ENCODE measurements at regions not wholly inside any gene's neighbourhood (a gene's known extent, or its start where the extent isn't known, plus 50 kb on each side); places are given as distances from the start of the nearest gene placed in this dataset.

- DNase-seq: no peak
- Histone ChIP-seq H3K4me1 (no peaks in the 10 kb centered on the region), H3K36me3 (no peaks in the 10 kb centered on the region), H3K27ac (no peak overlapping the region), H3K27me3 (no peaks in the 10 kb centered on the region), H3K4me3 (no peak overlapping the region), H3K9me3 (peaks cover 0 to 2% (median 0%) of the 10 kb centered on the region in 4 donors)
- 79 to 81% methylated on average over 5 of the region's 5 CpGs for WGBS, 2 donors
- no peak for TF ChIP-seq POLR2A (IDR thresholded peaks at IDR 0.05)
- no peak for TF ChIP-seq POLR2AphosphoS5 (IDR thresholded peaks at IDR 0.05)
- no peak for TF ChIP-seq EP300 (IDR thresholded peaks at IDR 0.05)
- no peak for TF ChIP-seq CTCF (IDR thresholded peaks at IDR 0.05)
- intact Hi-C loops (cut with DNase I): no loop called here
Measured at GRCh38 chr1:222415441-222415840, 132.5 kb downstream of the HHIPL2 start.

- TF ChIP-seq EP300 (IDR thresholded peaks at IDR 0.05) (no peak), CTCF (IDR thresholded peaks at IDR 0.05) (no peak), POLR2A (IDR thresholded peaks at IDR 0.05) (no peak), POLR2AphosphoS5 (IDR thresholded peaks at IDR 0.05) (no peak)
- Histone ChIP-seq H3K27ac (no peak overlapping the region), H3K36me3 (no peaks in the 10 kb centered on the region), H3K4me1 (no peaks in the 10 kb centered on the region), H3K4me3 (no peak overlapping the region), H3K27me3 (no peaks in the 10 kb centered on the region), H3K9me3 (peaks cover 0 to 2% (median 0%) of the 10 kb centered on the region in 4 donors)
- intact Hi-C loops (cut with DNase I): no loop called here
- no peak for DNase-seq
- 90 to 91% methylated on average over 2 of the region's 2 CpGs for whole genome bisulfite sequencing, 2 donors
Measured at GRCh38 chr1:222413991-222414549, 133.8 kb downstream of the HHIPL2 start.

GRCh38 chr1:222413436-222413835 lies 134.5 kb downstream of the HHIPL2 start:
- intact Hi-C loops (cut with DNase I): no loop called here
- TF ChIP-seq POLR2A (IDR thresholded peaks at IDR 0.05): no peak
- TF ChIP-seq EP300 (IDR thresholded peaks at IDR 0.05): no peak
- no peak for TF ChIP-seq CTCF (IDR thresholded peaks at IDR 0.05)
- no peak for TF ChIP-seq POLR2AphosphoS5 (IDR thresholded peaks at IDR 0.05)
- Histone ChIP-seq H3K36me3 (no peaks in the 10 kb centered on the region), H3K4me3 (no peak overlapping the region), H3K9me3 (peaks cover 0 to 2% (median 0%) of the 10 kb centered on the region in 4 donors), H3K4me1 (no peaks in the 10 kb centered on the region), H3K27ac (no peak overlapping the region), H3K27me3 (no peaks in the 10 kb centered on the region)
- DNase-seq: no peak
- WGBS, 2 donors: 51 to 72% methylated on average over 1 of the region's 1 CpG

GRCh38 chr1:222404710-222405109 lies 143.2 kb downstream of the HHIPL2 start:
- no peaks in the 10 kb centered on the region for H3K27me3 ChIP-seq
- 55 to 75% methylated on average over 4 of the region's 4 CpGs for WGBS, 2 donors
- H3K9me3 ChIP-seq: no peaks in the 10 kb centered on the region
- H3K4me3 ChIP-seq: no peak overlapping the region
- intact Hi-C loops (cut with DNase I): no loop called here
- H3K36me3 ChIP-seq: no peaks in the 10 kb centered on the region
- H3K4me1 ChIP-seq: no peaks in the 10 kb centered on the region
- no peak overlapping the region for H3K27ac ChIP-seq
- no peak for TF ChIP-seq POLR2A (IDR thresholded peaks at IDR 0.05)
- no peak for TF ChIP-seq CTCF (IDR thresholded peaks at IDR 0.05)
- TF ChIP-seq POLR2AphosphoS5 (IDR thresholded peaks at IDR 0.05): no peak
- TF ChIP-seq EP300 (IDR thresholded peaks at IDR 0.05): no peak
- no peak for DNase-seq

GRCh38 chr1:222399197-222399596 lies 148.7 kb downstream of the HHIPL2 start:
- H3K9me3 ChIP-seq: no peaks in the 10 kb centered on the region
- H3K36me3 ChIP-seq: no peaks in the 10 kb centered on the region
- H3K27me3 ChIP-seq: no peaks in the 10 kb centered on the region
- DNase-seq: no peak
- intact Hi-C loops (cut with DNase I): no loop called here
- no peak overlapping the region for H3K4me3 ChIP-seq
- H3K27ac ChIP-seq: no peak overlapping the region
- H3K4me1 ChIP-seq: no peaks in the 10 kb centered on the region
- TF ChIP-seq POLR2AphosphoS5 (IDR thresholded peaks at IDR 0.05) (no peak), POLR2A (IDR thresholded peaks at IDR 0.05) (no peak), CTCF (IDR thresholded peaks at IDR 0.05) (no peak)

Data from sigmoid colon (tissue), 6 donors.